K562 (cell line): ENCODE measurements at regions not wholly inside any gene's neighbourhood (a gene's known extent, or its start where the extent isn't known, plus 50 kb on each side); places are given as distances from the start of the nearest gene placed in this dataset.

Source experiments
- TGIF2 ChIP-seq: sonication (generic); formaldehyde crosslinking; IDR thresholded peaks from 2 replicates; pipeline ENCODE4 v1.8.1; 2022; ENCODE audit warnings: mild to moderate bottlenecking, missing genetic modification reagents, moderate library complexity
- ZNF274 ChIP-seq: IDR thresholded peaks from 2 replicates; pipeline ENCODE4 v1.6.1; 2011; ENCODE audit warnings: low read depth, mild to moderate bottlenecking, low read length, moderate library complexity, borderline replicate concordance
- ZNF407 ChIP-seq: fragments of 450-650 bp; IDR thresholded peaks from 2 replicates; pipeline ENCODE4 v1.6.1; 2016; ENCODE audit warnings: low read depth

- TF ChIP-seq ZNF407 (no peak), ZNF274 (no peak), TGIF2 (CRISPR knock-in tag) (no peak)
- TF ChIP-seq, all 486 proteins: peak for 1
Measured at GRCh38 chr2:123768233-123768632, 256.9 kb upstream of the CNTNAP5 start (continued).
